GM12891 (cell line): ENCODE measurements at regions not wholly inside any gene's neighbourhood (a gene's known extent, or its start where the extent isn't known, plus 50 kb on each side); places are given as distances from the start of the nearest gene placed in this dataset.

Source experiments
- DNase-seq: peaks from one replicate; pipeline ENCODE4 v3.0.0; 2011; ENCODE audit warnings: low spot score; ENCODE audit not compliant: insufficient read length
- FAIRE-seq: peaks from 2 replicates; lab custom pipeline; 2011; peaks lifted over from hg19 to GRCh38; lab: Jason Lieb, UNC
- PAX5 ChIP-seq: IDR thresholded peaks from 2 replicates; pipeline ENCODE4 v1.6.1; 2011; ENCODE audit warnings: low read length, moderate library complexity, mild to moderate bottlenecking; ENCODE audit not compliant: insufficient read depth, severe bottlenecking
- POLR2A ChIP-seq: IDR thresholded peaks from 2 replicates; pipeline ENCODE4 v1.6.1; 2011; ENCODE audit warnings: low read depth, low read length, control low read depth
- POLR2AphosphoS5 ChIP-seq: IDR thresholded peaks from 2 replicates; pipeline ENCODE4 v1.6.1; 2011; ENCODE audit warnings: low read depth, low read length, control low read depth
- POU2F2 ChIP-seq: IDR thresholded peaks from 2 replicates; pipeline ENCODE4 v1.6.1; 2011; ENCODE audit warnings: low read depth, mild to moderate bottlenecking, control low read depth, low read length, moderate library complexity
- SPI1 ChIP-seq: IDR thresholded peaks from 2 replicates; pipeline ENCODE4 v1.6.1; 2011; ENCODE audit warnings: low read depth, low read length, control low read depth
- TAF1 ChIP-seq: IDR thresholded peaks from 2 replicates; pipeline ENCODE4 v1.6.1; 2011; ENCODE audit warnings: low read depth, low read length, control low read depth

DNA sequence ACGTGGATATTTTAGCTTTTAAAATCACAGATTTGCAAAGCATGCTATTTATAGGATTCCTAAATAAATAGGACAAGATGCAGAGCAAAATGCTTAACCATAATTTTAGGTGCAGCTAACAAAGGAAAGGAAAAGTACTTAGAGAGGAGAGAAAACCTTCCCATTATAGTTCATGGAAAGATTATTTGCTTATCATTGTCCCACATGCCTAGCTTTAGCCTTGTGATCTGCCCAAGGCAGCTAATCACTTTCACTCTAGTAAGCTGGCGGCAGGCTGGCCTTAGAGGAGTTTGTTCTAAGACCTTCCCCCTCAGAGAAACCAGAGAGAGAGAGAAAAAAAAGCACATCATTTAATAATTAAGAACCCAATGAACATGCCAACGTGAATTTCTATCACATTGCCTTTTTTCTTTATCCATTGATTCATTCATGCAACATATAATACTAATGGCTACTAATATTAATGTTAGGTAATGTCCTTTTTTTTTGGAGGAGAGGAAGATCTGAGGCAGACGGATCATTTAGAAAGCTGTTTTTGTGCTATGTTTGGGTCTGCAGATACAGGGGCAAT, 274.6 kb downstream of the ARL4A start:
- FAIRE-seq (no peak), DNase-seq (no peak)
- TF ChIP-seq POLR2A (no peak), POU2F2 (no peak), POLR2AphosphoS5 (no peak), SPI1 (no peak), TAF1 (no peak), PAX5 (no peak)

DNA sequence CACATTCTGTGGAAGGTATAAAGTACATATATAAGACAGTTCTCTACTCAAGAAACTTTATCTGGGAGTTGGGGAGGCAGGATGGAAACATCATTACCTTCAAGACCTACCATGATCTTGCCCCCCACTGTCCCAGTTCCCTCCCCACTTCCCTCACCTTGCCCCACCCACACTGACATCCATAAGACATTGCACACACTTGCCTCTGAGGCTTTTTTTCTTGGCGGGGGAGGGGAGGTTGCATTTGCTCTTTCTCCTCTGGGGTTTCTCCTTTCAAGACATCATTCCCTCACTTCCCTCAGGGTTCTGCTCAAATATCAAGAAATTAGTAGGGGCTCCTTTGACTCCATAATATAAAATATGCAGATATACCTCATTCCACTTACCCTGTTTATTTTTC, 276.0 kb downstream of the ARL4A start:
- FAIRE-seq (no peak), DNase-seq (no peak)
- TF ChIP-seq SPI1 = no peak
- no peak for TF ChIP-seq POLR2A
- no peak for TF ChIP-seq TAF1
- TF ChIP-seq POLR2AphosphoS5 = no peak
- no peak for TF ChIP-seq PAX5
- no peak for TF ChIP-seq POU2F2

DNA sequence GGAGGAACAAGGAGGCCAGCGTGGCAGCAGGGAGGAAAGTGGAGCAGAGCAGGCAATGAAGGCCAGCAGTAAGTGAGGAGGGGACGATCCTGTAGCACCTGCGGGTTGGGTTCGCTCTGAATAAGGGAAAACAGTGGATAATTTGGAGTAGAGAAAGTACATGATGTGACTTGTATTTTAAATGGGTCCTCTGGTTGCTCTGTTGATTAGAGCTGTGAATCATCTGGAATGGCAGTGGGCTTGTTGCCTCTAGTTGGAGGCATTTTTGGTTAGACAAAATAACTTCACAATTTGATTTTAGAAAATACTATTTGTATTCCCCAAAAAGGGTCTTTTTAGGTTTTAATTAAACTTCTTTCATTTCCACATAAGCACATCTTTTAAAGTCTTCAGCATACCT, 277.4 kb downstream of the ARL4A start:
- DNase-seq = no peak

DNA sequence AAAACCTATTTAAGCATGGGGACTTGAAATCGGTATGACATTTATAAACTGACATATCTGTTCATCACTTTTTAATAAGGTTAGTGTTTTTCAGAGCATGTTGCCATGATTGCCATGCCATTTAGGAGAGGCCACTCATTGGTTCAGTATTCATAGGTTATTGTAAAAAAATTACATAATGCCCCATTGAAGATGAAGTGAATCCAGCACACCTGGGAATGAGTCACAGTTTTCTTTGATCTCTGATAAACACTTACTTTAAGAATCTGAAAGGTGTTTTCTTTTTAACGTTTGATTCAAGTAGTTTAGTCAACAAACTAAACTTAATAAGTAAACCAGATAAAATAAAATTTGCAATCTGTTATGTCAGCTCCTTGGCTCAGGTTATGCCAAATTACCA, 278.3 kb downstream of the ARL4A start:
- TF ChIP-seq PAX5 = no peak
- no peak for TF ChIP-seq POLR2A
- TF ChIP-seq SPI1 = no peak
- no peak for TF ChIP-seq POU2F2
- no peak for TF ChIP-seq TAF1
- TF ChIP-seq POLR2AphosphoS5 = no peak
- DNase-seq (no peak), FAIRE-seq (no peak)

More for the DNA sequence above, 277.4 kb downstream of the ARL4A start:
- TF ChIP-seq POLR2AphosphoS5 (no peak), TAF1 (no peak), SPI1 (no peak), PAX5 (no peak), POU2F2 (no peak), POLR2A (no peak)
- FAIRE-seq = no peak

DNA sequence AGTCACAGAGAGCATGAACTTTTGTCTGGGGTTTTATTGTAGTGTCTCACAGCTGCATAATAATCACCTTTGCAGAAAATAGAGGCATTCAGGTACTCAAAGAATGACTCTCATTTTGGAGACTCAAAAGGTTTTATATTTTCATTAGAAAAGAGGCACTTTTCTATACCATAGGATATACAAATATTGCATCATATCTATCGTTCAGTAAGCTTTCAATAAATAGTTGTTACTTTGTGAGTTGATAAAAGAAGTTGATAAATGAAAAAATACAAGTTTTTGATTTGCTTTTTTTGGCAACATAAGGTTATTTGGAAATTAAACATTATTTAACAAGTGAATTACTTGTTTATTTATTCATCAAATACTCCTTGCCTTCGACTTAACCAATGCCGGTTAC, 279.9 kb downstream of the ARL4A start:
- FAIRE-seq = no peak
- DNase-seq = no peak
- TF ChIP-seq POLR2AphosphoS5 (no peak), POU2F2 (no peak), POLR2A (no peak), PAX5 (no peak), SPI1 (no peak), TAF1 (no peak)

DNA sequence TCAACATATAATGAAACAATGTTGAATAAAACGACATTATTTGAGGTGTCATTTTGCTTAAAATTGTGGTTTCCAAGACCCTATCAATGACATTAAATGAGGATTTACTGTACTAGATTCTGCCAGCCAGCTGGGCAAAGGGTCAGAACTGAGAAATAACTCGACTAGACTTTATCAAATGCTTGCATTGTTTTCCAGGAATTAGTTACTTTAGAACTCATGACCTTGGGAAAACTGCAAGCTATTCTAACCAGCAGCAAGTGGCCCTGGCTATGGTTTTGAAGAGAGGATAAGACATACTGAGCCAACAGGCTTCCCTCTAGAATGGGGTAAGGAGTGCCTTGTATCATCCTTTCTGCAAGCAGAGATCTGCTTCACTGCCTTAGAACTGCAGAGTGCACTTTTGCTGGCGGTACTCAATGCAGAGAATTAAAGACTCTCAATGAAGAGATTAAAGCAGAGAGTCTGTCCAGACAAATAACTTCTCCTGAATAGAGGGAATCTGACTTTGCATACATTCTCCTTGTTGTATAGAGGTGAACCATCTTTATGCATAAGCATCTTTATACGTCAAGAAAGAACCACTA, 281.5 kb downstream of the ARL4A start:
- FAIRE-seq = no peak
- TF ChIP-seq PAX5 (no peak), POLR2A (no peak), SPI1 (no peak), POLR2AphosphoS5 (no peak), TAF1 (no peak), POU2F2 (no peak)

DNA sequence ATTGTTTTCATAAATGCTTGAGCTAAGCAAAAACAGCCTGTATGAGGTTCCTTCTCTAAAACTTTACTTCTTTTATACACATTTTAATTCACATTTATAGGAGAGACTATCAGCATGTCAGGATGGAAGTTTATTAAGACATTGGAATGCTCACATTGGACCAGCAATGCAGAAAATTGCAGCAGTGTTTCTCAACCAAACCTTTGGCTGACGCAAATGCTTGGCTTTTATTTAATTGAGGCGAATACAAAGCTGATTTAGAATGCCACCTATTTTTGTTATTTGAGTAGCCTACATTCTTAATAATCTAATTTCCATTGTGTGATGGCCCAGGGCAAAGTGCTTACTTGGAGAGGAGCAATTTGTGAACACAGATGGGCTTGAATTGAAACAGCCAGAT, 283.2 kb downstream of the ARL4A start:
- TF ChIP-seq SPI1 = no peak
- no peak for TF ChIP-seq POU2F2
- no peak for TF ChIP-seq POLR2A
- no peak for TF ChIP-seq PAX5
- no peak for TF ChIP-seq TAF1
- TF ChIP-seq POLR2AphosphoS5 = no peak

More for the DNA sequence above, 281.5 kb downstream of the ARL4A start:
- no peak for DNase-seq

DNA sequence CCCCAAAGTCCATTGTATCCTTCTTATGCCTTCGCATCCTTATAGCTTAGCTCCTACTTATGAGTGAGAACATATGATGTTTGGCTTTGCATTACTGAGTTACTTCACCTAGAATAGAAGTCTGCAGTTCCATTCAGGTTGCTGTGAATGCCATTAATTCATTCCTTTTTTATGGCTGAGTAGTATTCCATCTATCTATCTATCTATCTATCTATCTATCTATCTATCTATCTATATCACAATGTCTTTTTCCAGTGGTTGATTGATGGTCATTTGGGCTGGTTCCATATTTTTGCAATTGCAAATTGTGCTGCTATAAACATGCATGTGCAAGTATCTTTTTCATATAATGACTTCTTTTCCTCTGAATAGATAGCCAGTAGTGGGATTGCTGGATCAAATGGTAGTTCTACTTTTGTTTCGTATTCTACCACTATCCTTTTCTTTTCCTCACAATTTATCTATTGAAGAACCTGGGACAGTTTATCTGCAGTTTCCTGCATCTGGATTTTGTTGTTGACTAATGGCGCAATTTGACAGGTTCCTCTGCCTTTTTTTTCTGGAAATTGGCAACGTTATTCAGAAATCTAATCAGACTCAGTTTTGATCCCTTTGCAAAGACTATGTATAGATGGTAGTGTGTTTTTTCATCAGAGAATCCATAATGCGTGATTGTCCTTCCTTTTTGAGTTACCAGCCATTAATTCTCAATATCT, 287.2 kb downstream of the ARL4A start:
- DNase-seq (no peak), FAIRE-seq (no peak)
- no peak for TF ChIP-seq POU2F2
- no peak for TF ChIP-seq SPI1
- no peak for TF ChIP-seq TAF1
- no peak for TF ChIP-seq PAX5
- TF ChIP-seq POLR2AphosphoS5 = no peak
- TF ChIP-seq POLR2A = no peak

More for the DNA sequence above, 283.2 kb downstream of the ARL4A start:
- DNase-seq (no peak), FAIRE-seq (no peak)

DNA sequence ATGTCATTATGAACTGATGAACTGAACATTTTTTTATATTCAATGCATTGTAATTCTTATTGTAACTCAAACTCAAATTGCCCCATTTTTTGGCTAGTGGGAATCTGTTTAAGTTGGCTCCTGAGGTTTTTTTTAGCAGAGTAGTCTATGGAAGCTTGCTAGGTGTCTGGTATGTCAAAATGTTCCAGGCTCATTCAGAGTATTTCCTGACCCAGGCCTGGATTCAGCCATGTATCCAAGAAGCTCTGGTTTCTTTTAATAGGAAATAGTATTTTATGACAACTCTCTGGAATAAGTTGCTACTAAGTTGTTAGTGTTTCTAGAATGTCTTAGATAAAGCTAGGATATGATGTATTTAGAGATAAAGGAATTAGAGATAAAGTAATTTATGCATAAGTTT, 288.0 kb downstream of the ARL4A start:
- DNase-seq = no peak
- FAIRE-seq = no peak
- TF ChIP-seq POU2F2 = no peak

DNA sequence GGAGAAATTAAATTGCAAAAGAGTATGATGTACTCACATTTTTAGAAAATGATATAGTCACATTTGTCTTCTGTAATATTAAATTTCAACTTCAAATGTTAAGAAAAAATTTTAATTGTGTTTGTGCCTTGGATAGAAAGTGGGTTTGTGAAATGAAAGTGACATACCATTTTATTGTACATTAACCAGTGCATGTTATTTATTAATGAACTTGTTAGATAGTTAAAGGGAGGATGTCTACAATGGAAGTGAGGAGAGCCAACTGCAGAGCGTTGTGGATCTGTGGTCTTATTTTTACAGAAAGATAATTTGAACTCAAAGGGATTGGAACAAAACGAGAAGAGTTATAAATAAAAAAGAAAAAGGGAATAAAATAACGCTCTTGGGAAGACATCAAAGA, 291.7 kb downstream of the ARL4A start:
- DNase-seq (no peak), FAIRE-seq (no peak)
- TF ChIP-seq PAX5 (no peak), TAF1 (no peak), POU2F2 (no peak), POLR2A (no peak), SPI1 (no peak), POLR2AphosphoS5 (no peak)
